ENCODE measurements at regions not wholly inside any gene's neighbourhood (a gene's known extent, or its start where the extent isn't known, plus 50 kb on each side); places are given as distances from the start of the nearest gene placed in this dataset.

DNA sequence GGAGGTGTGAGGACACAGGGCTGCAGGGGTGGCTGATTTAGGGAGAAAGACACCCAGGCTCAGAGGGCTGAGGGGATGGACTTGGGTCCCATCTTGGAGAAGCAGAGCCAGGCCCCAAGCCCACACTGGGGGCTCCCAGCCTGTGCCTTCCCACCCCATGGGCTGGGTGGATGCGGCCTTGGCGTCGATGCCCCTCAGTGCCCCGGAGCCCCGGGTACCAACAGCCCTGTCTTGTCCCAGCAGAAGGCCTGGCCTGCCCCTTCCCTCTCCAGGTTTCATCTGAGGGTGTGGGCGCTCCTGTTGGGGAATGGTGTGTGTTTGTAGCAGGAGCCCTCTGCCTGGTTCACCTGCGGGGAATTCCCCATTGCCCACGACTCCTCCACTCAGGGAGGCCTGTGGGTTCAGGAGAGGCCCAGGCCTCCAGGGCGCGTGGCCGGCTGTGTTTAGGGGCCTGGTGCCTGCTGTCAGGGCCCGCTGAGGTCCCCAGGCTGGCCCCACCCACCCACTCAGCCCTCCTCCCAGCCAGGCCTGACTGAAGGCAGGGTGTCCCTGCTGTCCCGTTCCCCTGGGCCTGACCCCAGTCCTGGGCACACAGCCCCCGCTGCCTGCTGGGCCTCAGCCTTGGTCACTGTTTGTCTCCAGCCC lies 51.1 kb upstream of the BEGAIN start:
- TF ChIP-seq, protein P1, sequence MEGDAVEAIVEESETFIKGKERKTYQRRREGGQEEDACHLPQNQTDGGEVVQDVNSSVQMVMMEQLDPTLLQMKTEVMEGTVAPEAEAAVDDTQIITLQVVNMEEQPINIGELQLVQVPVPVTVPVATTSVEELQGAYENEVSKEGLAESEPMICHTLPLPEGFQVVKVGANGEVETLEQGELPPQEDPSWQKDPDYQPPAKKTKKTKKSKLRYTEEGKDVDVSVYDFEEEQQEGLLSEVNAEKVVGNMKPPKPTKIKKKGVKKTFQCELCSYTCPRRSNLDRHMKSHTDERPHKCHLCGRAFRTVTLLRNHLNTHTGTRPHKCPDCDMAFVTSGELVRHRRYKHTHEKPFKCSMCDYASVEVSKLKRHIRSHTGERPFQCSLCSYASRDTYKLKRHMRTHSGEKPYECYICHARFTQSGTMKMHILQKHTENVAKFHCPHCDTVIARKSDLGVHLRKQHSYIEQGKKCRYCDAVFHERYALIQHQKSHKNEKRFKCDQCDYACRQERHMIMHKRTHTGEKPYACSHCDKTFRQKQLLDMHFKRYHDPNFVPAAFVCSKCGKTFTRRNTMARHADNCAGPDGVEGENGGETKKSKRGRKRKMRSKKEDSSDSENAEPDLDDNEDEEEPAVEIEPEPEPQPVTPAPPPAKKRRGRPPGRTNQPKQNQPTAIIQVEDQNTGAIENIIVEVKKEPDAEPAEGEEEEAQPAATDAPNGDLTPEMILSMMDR (IDR thresholded peaks at IDR 0.05) = no peak

DNA sequence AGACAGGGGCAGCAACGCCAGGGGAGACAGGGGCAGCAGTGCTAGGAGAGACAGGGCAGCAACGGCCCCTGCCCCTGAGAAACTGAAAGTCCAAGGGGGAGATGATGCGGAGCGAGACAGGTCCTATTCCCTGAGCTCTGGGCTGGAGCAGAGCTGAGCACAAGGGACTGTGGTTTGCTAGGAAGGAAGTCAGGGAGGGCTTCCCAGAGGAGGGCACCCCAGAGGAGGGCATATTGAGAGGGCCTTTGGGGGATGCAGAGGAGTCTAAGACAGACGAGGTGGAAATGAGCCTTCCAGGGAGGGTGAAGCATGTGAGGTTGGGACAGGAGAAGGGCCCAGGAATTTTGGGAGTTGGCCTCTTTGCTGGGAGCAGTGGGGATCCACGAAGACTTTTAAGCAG lies 52.1 kb upstream of the BEGAIN start:
- TF ChIP-seq, protein P1 (IDR thresholded peaks at IDR 0.05) = no peak

DNA sequence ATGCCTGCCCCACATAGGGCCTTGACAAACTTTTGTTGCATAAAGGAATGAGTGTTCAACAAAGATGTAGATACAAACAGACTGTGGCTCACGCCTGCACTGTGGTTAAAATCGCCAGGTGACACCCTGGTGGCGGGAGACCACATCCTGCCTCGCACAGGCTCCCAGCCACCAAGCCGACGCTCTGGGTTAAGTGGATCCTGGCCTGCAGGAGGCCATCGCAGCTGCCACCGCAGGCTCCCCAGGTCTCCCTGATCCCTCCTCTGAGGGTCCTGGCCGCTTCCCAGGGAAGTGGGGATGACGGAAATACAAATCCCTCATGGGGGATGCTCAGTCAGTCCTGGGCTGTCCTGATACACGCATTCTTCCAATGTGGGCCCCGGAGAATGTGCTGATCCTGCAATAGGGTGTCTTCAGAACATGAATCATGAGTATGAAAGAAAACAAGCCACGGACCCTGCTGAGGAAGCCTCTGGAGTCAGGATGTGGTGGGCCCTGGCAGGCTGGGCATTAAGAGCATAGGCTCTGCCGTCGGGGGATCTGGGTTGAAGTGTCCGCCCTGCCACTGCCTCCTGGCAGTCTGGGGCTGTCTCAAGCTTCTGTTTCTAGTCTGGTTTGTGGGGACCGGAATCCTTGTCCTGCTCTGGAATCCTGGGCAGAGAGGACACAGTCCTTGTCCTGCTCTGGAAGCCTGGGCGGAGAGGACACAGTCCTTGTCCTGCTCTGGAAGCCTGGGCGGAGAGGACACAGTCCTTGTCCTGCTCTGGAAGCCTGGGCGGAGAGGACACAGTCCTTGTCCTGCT lies 53.5 kb upstream of the BEGAIN start:
- TF ChIP-seq, protein P1 (IDR thresholded peaks at IDR 0.05) = no peak

DNA sequence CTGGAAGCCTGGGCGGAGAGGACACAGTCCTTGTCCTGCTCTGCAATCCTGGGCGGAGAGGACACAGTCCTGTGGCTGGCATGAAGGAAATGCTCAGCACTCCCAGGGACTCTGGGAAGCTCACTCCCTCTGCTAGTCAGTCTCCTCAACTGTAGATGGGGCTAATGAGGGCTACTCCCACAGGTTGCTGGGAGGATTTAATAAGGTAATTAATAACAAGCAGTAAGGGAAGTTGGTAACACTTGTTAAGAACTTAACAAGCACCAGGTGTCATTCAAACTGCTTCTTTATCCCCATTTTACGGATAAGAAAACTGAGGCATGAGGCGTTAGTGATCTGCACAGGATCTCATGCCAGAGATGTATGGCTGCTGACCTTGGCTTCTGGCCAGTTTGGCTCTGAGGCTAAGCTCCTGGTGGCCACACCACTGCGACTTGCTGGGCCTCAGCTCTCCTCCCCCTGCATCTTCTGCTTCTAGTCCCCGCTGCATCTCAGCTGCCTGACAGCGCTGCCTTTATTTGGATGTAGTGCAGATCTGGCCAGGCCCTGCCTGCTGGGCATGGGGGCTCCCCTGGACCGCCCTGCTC lies 54.1 kb upstream of the BEGAIN start:
- TF ChIP-seq, protein P1 (IDR thresholded peaks at IDR 0.05) = no peak

DNA sequence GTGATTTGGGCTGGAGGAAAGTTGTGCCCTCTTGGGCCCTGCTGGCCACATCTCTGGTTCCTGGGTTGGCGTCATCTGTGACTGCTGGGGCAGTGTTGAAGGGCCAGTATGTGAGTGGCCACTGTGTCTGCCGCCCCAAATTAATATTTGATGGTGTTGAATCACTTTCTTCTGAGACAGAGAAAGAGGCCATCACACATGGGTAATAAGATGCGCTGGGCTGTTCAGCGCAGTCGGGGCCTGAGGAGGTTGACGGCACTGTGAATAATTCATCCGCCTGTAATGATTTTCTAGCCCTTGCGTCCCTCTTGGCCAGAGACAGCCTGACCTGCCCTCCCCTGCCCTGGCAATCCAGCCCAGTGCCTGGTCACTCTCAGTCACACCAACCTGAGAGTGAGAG lies 56.2 kb upstream of the BEGAIN start:
- TF ChIP-seq, protein P1 (IDR thresholded peaks at IDR 0.05) = no peak

DNA sequence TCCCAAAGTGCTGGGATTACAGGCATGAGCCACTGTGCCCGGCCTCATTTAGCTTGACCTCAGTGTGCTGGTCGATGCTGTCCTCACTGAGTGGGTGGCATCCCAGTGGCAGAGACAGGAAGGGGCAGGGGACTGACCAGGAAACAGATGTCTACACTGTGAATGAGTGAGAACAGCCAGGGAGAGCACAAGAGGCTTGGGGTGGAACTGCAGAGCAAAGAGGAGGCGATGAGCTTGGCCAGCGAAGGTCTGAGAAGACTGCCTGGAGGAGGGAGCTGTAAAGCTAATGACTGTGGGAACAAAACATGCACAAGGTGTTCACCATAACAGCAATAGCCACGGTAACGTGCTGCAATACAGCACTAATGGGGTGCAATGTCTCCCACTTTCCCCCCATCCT lies 57.2 kb upstream of the BEGAIN start:
- TF ChIP-seq, protein P1 (IDR thresholded peaks at IDR 0.05) = no peak

DNA sequence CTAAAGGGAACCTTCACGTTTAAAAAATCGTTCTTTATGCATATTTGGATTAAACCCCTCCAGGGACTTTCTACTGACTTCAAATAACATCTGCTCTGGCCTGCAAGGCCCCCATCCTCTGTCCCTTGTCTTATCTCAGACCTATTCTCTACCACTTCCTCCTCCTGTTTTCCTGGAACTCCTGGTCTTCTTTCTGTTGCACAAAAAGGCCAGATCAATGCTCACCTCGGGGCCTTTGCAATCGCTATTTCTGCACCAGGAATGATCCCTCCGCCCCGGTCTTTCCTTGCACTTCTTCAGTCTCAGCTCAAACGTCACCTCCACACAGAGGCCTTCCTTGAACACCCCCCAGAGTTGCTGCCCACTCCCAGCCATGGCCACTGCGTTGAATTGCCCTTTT lies 57.6 kb upstream of the BEGAIN start:
- TF ChIP-seq, protein P1 (IDR thresholded peaks at IDR 0.05) = no peak
